Nephron progenitor cell (in vitro differentiated cells): ENCODE measurements at regions not wholly inside any gene's neighbourhood (a gene's known extent, or its start where the extent isn't known, plus 50 kb on each side); places are given as distances from the start of the nearest gene placed in this dataset.

Source experiments
- DNase-seq: peaks from one replicate; pipeline ENCODE4 v3.0.0; 2021
- H3K27ac Mint-ChIP-seq: 2 replicates; pipeline ENCODE4 v1.8.0; 2021; ENCODE audit warnings: mild to moderate bottlenecking, moderate library complexity, mixed read lengths
- H3K27me3 Mint-ChIP-seq: 2 replicates; pipeline ENCODE4 v1.8.0; 2021; ENCODE audit warnings: mild to moderate bottlenecking, low read depth, mixed read lengths; ENCODE audit not compliant: poor library complexity
- H3K36me3 Mint-ChIP-seq: 2 replicates; pipeline ENCODE4 v1.8.0; 2021; ENCODE audit warnings: low read depth, mixed read lengths
- H3K4me1 Mint-ChIP-seq: 2 replicates; pipeline ENCODE4 v1.8.0; 2021; ENCODE audit warnings: mixed read lengths
- H3K4me3 Mint-ChIP-seq: 2 replicates; pipeline ENCODE4 v1.8.0; 2021; ENCODE audit warnings: mild to moderate bottlenecking, moderate library complexity, mixed read lengths
- H3K9me3 Mint-ChIP-seq: 2 replicates; pipeline ENCODE4 v1.8.0; 2021; ENCODE audit warnings: mild to moderate bottlenecking, moderate library complexity, mixed read lengths
- TF ChIP-seq, protein P1 (sequence below): fragments of 200-600 bp; sonication (generic); IDR thresholded peaks from 2 replicates; pipeline ENCODE4 v1.5.0; 2021; ENCODE audit warnings: antibody characterized with exemption

DNA sequence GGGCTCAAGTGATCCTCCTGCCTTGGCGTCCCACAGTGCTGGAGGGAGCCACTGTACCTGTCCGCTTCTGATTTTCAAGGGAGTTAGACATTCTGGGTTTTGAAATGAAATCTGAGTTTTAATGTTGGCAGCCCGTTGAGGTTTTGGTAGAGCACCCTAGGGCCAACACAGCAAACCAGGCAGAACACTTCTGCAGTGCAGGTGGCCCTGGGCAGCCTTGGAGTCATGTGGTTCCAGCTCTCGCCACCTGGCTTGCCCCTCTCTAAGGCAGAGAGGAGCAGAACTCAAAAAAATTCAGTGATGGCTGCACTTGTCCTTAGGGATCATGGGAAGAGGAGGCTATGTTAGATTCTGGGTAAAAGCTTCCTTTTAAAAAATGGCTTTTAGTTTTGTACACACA, 74.9 kb downstream of the CLDN34 start:
- Mint-ChIP-seq H3K4me1 (peaks cover 19% of the 10 kb centered on the region), H3K36me3 (peaks cover 5% of the 10 kb centered on the region), H3K27ac (no peak overlapping the region), H3K4me3 (no peak overlapping the region), H3K9me3 (peaks cover 44% of the 10 kb centered on the region), H3K27me3 (no peaks in the 10 kb centered on the region)
- no peak for DNase-seq
- TF ChIP-seq, protein P1, sequence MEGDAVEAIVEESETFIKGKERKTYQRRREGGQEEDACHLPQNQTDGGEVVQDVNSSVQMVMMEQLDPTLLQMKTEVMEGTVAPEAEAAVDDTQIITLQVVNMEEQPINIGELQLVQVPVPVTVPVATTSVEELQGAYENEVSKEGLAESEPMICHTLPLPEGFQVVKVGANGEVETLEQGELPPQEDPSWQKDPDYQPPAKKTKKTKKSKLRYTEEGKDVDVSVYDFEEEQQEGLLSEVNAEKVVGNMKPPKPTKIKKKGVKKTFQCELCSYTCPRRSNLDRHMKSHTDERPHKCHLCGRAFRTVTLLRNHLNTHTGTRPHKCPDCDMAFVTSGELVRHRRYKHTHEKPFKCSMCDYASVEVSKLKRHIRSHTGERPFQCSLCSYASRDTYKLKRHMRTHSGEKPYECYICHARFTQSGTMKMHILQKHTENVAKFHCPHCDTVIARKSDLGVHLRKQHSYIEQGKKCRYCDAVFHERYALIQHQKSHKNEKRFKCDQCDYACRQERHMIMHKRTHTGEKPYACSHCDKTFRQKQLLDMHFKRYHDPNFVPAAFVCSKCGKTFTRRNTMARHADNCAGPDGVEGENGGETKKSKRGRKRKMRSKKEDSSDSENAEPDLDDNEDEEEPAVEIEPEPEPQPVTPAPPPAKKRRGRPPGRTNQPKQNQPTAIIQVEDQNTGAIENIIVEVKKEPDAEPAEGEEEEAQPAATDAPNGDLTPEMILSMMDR: no peak

DNA sequence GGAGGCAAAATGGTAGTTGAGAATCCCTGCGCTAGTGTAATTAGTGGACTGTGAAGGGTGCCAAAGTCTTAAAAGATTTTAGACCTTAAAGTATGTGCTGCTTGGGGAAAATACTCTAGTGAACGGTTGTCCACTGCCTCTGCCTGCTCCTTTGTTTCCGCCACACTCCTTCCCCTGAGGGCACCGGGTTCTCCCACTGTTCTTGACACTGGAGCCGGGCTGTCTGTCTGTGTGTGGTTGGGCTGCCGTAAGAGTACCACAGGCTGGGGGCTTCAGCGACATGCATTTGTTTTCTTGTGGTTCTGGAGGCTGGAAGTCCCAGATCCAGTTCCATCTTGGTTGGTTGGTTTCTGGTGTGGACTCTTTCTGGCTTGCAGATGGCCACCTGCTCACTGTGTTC, 76.2 kb downstream of the CLDN34 start:
- Mint-ChIP-seq H3K36me3 (peaks cover 5% of the 10 kb centered on the region), H3K4me1 (peaks cover 30% of the 10 kb centered on the region), H3K27ac (no peak overlapping the region), H3K9me3 (peaks cover 43% of the 10 kb centered on the region), H3K4me3 (no peak overlapping the region), H3K27me3 (no peaks in the 10 kb centered on the region)
- DNase-seq: no peak
- TF ChIP-seq, protein P1: no peak

DNA sequence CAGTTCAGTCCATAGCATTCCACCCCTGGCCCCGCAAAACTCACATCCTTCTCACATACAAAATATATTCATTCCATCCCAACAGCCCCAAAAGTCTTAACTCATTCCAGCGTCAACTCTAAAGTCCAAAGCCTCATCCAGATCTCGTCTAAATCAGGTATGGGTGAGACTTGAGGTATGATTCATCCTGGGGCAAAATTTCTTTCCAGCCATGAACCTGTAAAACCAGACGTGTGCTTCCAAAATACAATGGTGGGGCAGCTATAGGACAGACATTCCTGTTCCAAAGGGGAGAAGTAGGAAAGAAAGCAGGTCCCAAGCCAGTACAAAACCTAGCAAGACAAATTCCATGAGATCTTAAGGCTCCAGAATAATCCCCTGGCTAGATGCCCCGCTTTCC, 76.9 kb downstream of the CLDN34 start:
- peaks cover 5% of the 10 kb centered on the region for H3K36me3 Mint-ChIP-seq
- H3K27ac Mint-ChIP-seq: no peak overlapping the region
- no peak for DNase-seq
- TF ChIP-seq, protein P1: no peak
- no peak overlapping the region for H3K4me3 Mint-ChIP-seq
- H3K9me3 Mint-ChIP-seq: peaks cover 39% of the 10 kb centered on the region
- no peaks in the 10 kb centered on the region for H3K27me3 Mint-ChIP-seq
- peaks cover 30% of the 10 kb centered on the region for H3K4me1 Mint-ChIP-seq

DNA sequence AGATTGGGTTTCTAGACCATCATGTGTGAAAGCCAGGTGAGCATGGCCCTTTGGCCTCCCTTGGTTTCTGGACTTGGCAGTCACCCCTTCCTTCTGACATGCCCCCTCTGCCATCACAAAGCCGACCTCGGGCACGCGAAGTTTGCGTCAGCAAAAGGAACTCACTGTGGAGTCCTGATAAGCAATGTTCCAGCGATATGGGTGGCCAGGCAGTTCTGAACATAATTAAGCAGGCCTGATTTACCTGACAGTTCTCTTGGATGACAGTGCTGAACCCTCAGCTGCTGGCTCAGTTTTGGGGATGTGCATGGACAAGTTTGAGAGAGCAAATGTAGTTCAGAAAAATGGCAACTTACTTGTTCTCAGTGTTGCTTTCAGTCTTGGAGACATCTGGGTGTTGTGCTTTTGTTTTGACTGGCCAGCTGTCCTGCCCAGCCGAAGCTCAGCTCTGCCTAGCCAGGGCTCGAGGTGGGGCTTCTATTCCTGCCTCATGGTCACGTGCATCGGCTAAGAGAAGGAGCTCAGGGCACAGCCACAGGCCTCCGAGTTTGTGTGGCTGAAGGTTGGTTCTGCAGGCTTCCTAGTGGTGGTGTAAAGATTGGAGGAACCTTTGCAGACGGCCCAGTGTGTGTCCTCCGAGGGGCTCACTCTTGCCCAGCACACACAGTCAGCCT, 78.3 kb downstream of the CLDN34 start:
- H3K36me3 Mint-ChIP-seq: peaks cover 5% of the 10 kb centered on the region
- TF ChIP-seq, protein P1: no peak
- DNase-seq: no peak
- peak overlapping the region; percentile 19 for H3K27ac Mint-ChIP-seq
- H3K4me3 Mint-ChIP-seq: no peak overlapping the region
- no peaks in the 10 kb centered on the region for H3K27me3 Mint-ChIP-seq
- peaks cover 43% of the 10 kb centered on the region for H3K9me3 Mint-ChIP-seq
- peaks cover 22% of the 10 kb centered on the region for H3K4me1 Mint-ChIP-seq

DNA sequence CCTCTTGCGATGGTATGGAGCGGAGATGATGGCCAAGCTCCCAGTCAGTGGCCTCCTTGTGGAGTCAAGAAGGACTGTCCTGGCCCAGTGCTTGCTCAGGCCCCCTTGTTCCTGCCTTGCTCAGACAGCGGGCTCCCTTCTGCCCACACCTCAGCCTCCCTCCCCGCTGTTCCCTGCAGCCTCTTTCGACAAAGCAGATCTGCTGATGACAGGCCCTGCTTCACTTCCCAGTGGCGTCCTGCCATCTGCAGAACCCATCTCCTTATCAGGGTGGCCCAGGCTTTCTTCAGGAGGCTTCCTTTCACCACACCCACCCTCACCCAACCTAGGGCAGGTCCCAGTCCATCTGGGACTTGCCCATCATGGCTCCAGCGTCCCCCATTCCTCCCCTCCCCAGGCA, 80.0 kb downstream of the CLDN34 start:
- TF ChIP-seq, protein P1: no peak
- H3K27me3 Mint-ChIP-seq: peaks cover 3% of the 10 kb centered on the region
- no peak overlapping the region for H3K4me3 Mint-ChIP-seq
- no peak for DNase-seq
- peaks cover 5% of the 10 kb centered on the region for H3K36me3 Mint-ChIP-seq
- H3K9me3 Mint-ChIP-seq: peaks cover 39% of the 10 kb centered on the region
- H3K27ac Mint-ChIP-seq: no peak overlapping the region
- H3K4me1 Mint-ChIP-seq: peaks cover 20% of the 10 kb centered on the region

DNA sequence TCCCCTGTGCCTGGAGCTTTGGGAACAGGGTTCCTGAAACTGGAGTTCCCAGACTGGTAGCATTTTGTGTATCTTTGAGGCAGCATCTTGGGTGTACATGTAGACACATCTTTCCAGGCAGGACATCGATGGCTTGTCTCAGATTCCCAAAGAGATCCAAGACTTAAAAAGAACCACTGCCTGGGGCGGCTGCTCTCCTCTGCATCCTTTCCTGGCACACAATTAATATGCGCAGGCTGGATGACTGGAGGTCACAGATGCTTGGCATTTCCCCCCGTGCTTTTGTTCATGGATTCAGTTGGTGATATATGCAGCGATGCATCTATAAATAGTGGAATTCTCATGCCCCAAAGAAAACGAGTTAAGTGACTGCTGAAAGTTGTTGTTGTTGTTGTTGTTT, 80.5 kb downstream of the CLDN34 start:
- Mint-ChIP-seq H3K36me3 (peaks cover 5% of the 10 kb centered on the region), H3K9me3 (peaks cover 38% of the 10 kb centered on the region), H3K27me3 (peaks cover 3% of the 10 kb centered on the region), H3K4me3 (no peak overlapping the region), H3K27ac (no peak overlapping the region), H3K4me1 (peaks cover 20% of the 10 kb centered on the region)
- no peak for DNase-seq
- TF ChIP-seq, protein P1: no peak
